ENCODE measurements at regions not wholly inside any gene's neighbourhood (a gene's known extent, or its start where the extent isn't known, plus 50 kb on each side); places are given as distances from the start of the nearest gene placed in this dataset.

DNA sequence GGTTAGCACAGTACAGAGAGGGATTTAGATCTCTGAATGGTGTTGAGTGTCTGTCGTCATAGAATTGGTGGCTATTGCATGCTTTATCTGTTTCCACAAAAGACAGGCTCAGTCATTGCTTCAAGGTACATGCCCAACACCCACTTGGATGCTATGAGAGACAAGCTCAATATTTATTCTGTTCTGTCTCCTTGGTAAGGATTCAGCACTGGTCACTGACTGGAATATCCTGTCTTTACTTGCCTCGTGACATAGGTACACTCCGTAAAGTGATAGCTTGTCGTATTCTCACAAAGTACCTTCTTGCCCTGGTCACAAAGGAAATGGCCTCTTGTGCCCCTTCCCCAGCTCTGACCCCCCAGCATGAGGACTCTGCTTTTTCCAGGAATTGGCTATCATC lies 72.8 kb upstream of the CTNNB1 start:
- no TSS peak for BruUV-seq (replicated peaks)
- intact Hi-C loops (cut with micrococcal nuclease) (no loop called here), in situ Hi-C loops (cut with MboI) (no loop called here)
- Histone ChIP-seq H2AFZ (ENCODE audit: low read depth, low read length) (no peak overlapping the region), H4K20me1 (replicated peaks; ENCODE audit: control insufficient read depth, insufficient read depth, low read length) (no peaks in the 10 kb centered on the region), H3K4me2 (ENCODE audit: insufficient read depth, low read length) (no peak overlapping the region), H3K79me2 (ENCODE audit: control insufficient read depth, insufficient read depth, low read length) (no peaks in the 10 kb centered on the region), H3K9me3 (replicated peaks; ENCODE audit: control insufficient read depth, insufficient read depth, low read depth, low read length) (no peaks in the 10 kb centered on the region), H3K9ac (ENCODE audit: insufficient read depth in 1 of 2, low read depth in 2 of 2, low read length in 2 of 2) (no peak overlapping the region), H3K36me3 (ENCODE audit: control insufficient read depth, insufficient read depth, low read length) (no peaks in the 10 kb centered on the region), H3K4me3 (no peak overlapping the region), H3K4me1 (replicated peaks in 1 of 2; ENCODE audit: control insufficient read depth in 2 of 2, insufficient read depth in 2 of 2, low read length in 2 of 2) (peaks cover 0 to 9% of the 10 kb centered on the region in 2 experiments; a peak in 3 of 5 replicates), H3K27ac (ENCODE audit: extremely low read depth, low read depth, low read length) (no peak overlapping the region), H3K27me3 (ENCODE audit: control insufficient read depth in 2 of 2, insufficient read depth in 2 of 2, low read length in 2 of 2) (peaks cover 0 to 6% of the 10 kb centered on the region in 2 experiments; a peak in 1 of 5 replicates), H3K9me1 (ENCODE audit: control insufficient read depth, insufficient read depth, low read length) (no peaks in the 10 kb centered on the region)
- ATAC-seq (no peak), FAIRE-seq (no peak), DNase-seq (ENCODE audit: extremely low read depth in 1 of 4, low spot score in 3 of 4) (no peak)
- TF ChIP-seq KLF16 (IDR thresholded peaks at IDR 0.05), result no peak
- 9% methylated on average over 4 of the region's 4 CpGs for WGBS (ENCODE audit: insufficient coverage, low coverage, missing lambda C conversion rate)
- ChIA-PET POLR2A (interaction anchor here (0.6 to 0.9 kb wide), 4 partner anchors 11 to 101 kb away, joined by 3 read pairs; no protein-coding TSS in a partner anchor), CTCF (ENCODE audit: low intra/inter-chr PET ratio) (no interaction called here)

DNA sequence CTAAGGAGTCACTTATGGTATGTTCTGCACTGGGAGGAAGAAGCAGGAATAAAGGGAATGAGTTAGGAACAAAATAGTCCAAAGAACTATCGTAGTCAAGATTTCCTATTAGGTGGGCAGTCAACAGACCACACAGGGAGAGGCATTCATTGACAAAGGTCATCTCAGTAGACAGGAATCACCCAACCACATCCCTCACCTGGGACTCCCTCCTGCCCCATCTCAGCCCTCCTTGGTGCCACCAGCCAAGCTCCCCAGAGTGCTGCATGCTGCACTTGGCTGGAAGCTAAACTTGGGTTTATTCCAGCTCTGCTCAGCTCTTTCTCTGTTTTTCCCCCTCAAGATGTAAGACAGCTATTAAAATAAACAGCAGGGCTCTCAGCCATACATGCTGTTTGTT lies 72.3 kb upstream of the CTNNB1 start:
- H3K9me1 ChIP-seq (ENCODE audit: control insufficient read depth, insufficient read depth, low read length), result no peaks in the 10 kb centered on the region
- H3K4me3 ChIP-seq, result no peak overlapping the region
- ATAC-seq (no peak), DNase-seq (ENCODE audit: extremely low read depth in 1 of 4, low spot score in 3 of 4) (no peak), FAIRE-seq (no peak)
- H3K4me2 ChIP-seq (ENCODE audit: insufficient read depth, low read length), result no peak overlapping the region
- intact Hi-C loops (cut with micrococcal nuclease) (no loop called here), in situ Hi-C loops (cut with MboI) (no loop called here)
- no peak overlapping the region for H3K27ac ChIP-seq (ENCODE audit: extremely low read depth, low read depth, low read length)
- no peaks in the 10 kb centered on the region for H3K9me3 ChIP-seq (replicated peaks; ENCODE audit: control insufficient read depth, insufficient read depth, low read depth, low read length)
- H4K20me1 ChIP-seq (replicated peaks; ENCODE audit: control insufficient read depth, insufficient read depth, low read length), result no peaks in the 10 kb centered on the region
- no peaks in the 10 kb centered on the region for H3K79me2 ChIP-seq (ENCODE audit: control insufficient read depth, insufficient read depth, low read length)
- ChIA-PET POLR2A (interaction anchor here (0.6 to 0.9 kb wide), 2 partner anchors 11 to 29 kb away, joined by 3 read pairs; no protein-coding TSS in a partner anchor), CTCF (ENCODE audit: low intra/inter-chr PET ratio) (no interaction called here)
- H3K36me3 ChIP-seq (ENCODE audit: control insufficient read depth, insufficient read depth, low read length), result no peaks in the 10 kb centered on the region
- no peak overlapping the region for H3K9ac ChIP-seq (ENCODE audit: insufficient read depth in 1 of 2, low read depth in 2 of 2, low read length in 2 of 2)
- WGBS (ENCODE audit: insufficient coverage, low coverage, missing lambda C conversion rate), result 0% methylated on average over 1 of the region's 1 CpG
- no peak overlapping the region for H2AFZ ChIP-seq (ENCODE audit: low read depth, low read length)
- H3K4me1 ChIP-seq (replicated peaks in 1 of 2; ENCODE audit: control insufficient read depth in 2 of 2, insufficient read depth in 2 of 2, low read length in 2 of 2), result peaks cover 0 to 9% of the 10 kb centered on the region in 2 experiments; a peak in 3 of 5 replicates
- peaks cover 2 to 3% of the 10 kb centered on the region in 2 experiments; a peak in 1 of 5 replicates for H3K27me3 ChIP-seq (ENCODE audit: control insufficient read depth in 2 of 2, insufficient read depth in 2 of 2, low read length in 2 of 2)
- no TSS peak for BruUV-seq (replicated peaks)
- TF ChIP-seq, protein P1, sequence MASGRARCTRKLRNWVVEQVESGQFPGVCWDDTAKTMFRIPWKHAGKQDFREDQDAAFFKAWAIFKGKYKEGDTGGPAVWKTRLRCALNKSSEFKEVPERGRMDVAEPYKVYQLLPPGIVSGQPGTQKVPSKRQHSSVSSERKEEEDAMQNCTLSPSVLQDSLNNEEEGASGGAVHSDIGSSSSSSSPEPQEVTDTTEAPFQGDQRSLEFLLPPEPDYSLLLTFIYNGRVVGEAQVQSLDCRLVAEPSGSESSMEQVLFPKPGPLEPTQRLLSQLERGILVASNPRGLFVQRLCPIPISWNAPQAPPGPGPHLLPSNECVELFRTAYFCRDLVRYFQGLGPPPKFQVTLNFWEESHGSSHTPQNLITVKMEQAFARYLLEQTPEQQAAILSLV (tag; IDR thresholded peaks at IDR 0.05), result no peak
- TF ChIP-seq, protein P2, sequence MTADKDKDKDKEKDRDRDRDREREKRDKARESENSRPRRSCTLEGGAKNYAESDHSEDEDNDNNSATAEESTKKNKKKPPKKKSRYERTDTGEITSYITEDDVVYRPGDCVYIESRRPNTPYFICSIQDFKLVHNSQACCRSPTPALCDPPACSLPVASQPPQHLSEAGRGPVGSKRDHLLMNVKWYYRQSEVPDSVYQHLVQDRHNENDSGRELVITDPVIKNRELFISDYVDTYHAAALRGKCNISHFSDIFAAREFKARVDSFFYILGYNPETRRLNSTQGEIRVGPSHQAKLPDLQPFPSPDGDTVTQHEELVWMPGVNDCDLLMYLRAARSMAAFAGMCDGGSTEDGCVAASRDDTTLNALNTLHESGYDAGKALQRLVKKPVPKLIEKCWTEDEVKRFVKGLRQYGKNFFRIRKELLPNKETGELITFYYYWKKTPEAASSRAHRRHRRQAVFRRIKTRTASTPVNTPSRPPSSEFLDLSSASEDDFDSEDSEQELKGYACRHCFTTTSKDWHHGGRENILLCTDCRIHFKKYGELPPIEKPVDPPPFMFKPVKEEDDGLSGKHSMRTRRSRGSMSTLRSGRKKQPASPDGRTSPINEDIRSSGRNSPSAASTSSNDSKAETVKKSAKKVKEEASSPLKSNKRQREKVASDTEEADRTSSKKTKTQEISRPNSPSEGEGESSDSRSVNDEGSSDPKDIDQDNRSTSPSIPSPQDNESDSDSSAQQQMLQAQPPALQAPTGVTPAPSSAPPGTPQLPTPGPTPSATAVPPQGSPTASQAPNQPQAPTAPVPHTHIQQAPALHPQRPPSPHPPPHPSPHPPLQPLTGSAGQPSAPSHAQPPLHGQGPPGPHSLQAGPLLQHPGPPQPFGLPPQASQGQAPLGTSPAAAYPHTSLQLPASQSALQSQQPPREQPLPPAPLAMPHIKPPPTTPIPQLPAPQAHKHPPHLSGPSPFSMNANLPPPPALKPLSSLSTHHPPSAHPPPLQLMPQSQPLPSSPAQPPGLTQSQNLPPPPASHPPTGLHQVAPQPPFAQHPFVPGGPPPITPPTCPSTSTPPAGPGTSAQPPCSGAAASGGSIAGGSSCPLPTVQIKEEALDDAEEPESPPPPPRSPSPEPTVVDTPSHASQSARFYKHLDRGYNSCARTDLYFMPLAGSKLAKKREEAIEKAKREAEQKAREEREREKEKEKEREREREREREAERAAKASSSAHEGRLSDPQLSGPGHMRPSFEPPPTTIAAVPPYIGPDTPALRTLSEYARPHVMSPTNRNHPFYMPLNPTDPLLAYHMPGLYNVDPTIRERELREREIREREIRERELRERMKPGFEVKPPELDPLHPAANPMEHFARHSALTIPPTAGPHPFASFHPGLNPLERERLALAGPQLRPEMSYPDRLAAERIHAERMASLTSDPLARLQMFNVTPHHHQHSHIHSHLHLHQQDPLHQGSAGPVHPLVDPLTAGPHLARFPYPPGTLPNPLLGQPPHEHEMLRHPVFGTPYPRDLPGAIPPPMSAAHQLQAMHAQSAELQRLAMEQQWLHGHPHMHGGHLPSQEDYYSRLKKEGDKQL (CRISPR knock-in tag; IDR thresholded peaks at IDR 0.05; ENCODE audit: borderline replicate concordance), result no peak
- TF ChIP-seq KHSRP (IDR thresholded peaks at IDR 0.05), result no peak
- TF ChIP-seq, protein P3, sequence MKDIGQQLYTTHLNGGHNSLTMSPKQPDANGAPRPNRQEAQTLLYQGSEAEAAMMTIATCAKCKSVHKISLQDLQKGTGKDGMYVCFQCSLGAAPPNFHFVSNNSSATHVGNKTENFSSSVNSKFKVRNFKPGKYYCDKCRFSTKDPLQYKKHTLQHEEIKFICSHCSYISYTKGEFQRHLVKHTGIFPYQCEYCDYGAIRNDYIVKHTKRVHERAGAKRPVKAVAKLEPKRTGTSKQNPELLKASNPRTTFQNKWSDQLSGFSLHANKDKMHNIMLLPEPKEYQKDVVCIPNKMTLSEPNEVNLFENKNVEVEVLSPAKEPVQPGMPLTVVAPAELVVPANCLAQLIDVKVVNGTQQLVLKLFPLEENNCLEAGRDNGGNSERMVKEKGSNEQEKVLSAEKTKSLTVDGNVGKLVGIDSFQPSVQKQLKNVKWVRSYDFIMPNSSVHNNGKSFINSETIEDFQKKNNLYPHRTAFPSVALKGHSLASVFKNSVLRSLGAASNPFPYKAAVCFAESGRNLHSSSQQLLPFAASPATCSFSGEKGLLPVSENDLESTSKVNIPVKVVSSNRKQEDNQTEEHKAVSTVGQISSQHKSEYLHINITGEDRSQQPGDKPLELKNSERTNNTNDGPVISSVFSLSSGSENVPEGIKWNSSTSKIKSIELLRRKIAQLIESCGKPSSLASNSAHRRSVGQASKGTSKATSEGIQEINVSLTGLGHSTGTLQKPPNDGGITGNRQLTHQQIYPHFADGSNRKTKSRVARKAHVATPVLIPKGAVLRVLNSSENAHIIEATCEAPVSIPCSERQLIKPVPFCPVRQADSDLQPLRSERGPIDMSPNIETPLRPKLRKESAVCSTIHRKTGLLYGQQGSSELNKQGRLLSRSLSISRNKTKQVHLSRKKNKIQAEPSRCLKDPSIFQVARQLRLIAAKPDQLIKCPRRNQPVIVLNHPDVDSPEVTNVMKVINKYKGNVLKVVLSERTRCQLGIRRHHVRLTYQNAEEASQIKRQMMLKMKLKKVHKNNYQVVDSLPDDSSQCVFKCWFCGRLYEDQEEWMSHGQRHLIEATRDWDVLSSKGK (CRISPR knock-in tag; IDR thresholded peaks at IDR 0.05), result no peak
